HepG2 (cell line): ENCODE measurements at regions not wholly inside any gene's neighbourhood (a gene's known extent, or its start where the extent isn't known, plus 50 kb on each side); places are given as distances from the start of the nearest gene placed in this dataset.

Experiments
- CHD2 ChIP-seq: IDR thresholded peaks from 2 replicates; pipeline ENCODE4 v1.6.1; 2011; ENCODE audit warnings: low read depth, low read length, improper control_type of control experiment
- ELF1 ChIP-seq: sonication (generic); formaldehyde crosslinking; IDR thresholded peaks from 2 replicates; pipeline ENCODE4 v1.4.0; 2020; ENCODE audit warnings: missing genetic modification reagents
- FOSL2 ChIP-seq: sonication (generic); formaldehyde crosslinking; IDR thresholded peaks from 2 replicates; pipeline ENCODE4 v1.4.0; 2020; ENCODE audit warnings: missing genetic modification reagents
- FOXJ3 ChIP-seq: sonication (generic); formaldehyde crosslinking; IDR thresholded peaks from 2 replicates; pipeline ENCODE4 v1.4.0; 2020; ENCODE audit warnings: missing genetic modification reagents, mild to moderate bottlenecking, borderline replicate concordance
- HNF4A ChIP-seq: sonication (generic); formaldehyde crosslinking; IDR thresholded peaks from 2 replicates; pipeline ENCODE4 v1.4.0; 2020; ENCODE audit warnings: missing genetic modification reagents
- HOXD1 ChIP-seq: sonication (generic); formaldehyde crosslinking; IDR thresholded peaks from 2 replicates; pipeline ENCODE4 v1.5.0; 2020; ENCODE audit warnings: missing genetic modification reagents
- IRX3 ChIP-seq: sonication (generic); formaldehyde crosslinking; IDR thresholded peaks from 2 replicates; pipeline ENCODE4 v1.8.1; 2023; ENCODE audit warnings: mild to moderate bottlenecking, low read depth, missing genetic modification reagents, borderline replicate concordance
- JDP2 ChIP-seq: sonication (generic); formaldehyde crosslinking; IDR thresholded peaks from 2 replicates; pipeline ENCODE4 v1.8.1; 2022; ENCODE audit warnings: missing genetic modification reagents, borderline replicate concordance
- KDM4B ChIP-seq: sonication (generic); formaldehyde crosslinking; IDR thresholded peaks from 2 replicates; pipeline ENCODE4 v1.4.0; 2020; ENCODE audit warnings: missing genetic modification reagents
- KDM5A ChIP-seq: fragments of 200-600 bp; sonication (generic); IDR thresholded peaks from 2 replicates; pipeline ENCODE4 v1.7.0; 2018; ENCODE audit warnings: antibody characterized with exemption, mild to moderate bottlenecking, low read length, borderline replicate concordance
- LRRFIP1 ChIP-seq: sonication (generic); formaldehyde crosslinking; conservative IDR thresholded peaks from 2 replicates; pipeline ENCODE4 v1.4.0; 2020; ENCODE audit warnings: missing genetic modification reagents
- MED13 ChIP-seq: sonication (generic); formaldehyde crosslinking; IDR thresholded peaks from 2 replicates; pipeline ENCODE4 v1.5.0; 2020; ENCODE audit warnings: missing genetic modification reagents
- NR2F6 ChIP-seq, 2 experiments: IDR thresholded peaks; 2 replicates each; pipeline ENCODE4 v1.6.1; 2016; ENCODE audit warnings: antibody characterized with exemption in 1 of 2, mild to moderate bottlenecking in 1 of 2
- SATB2 ChIP-seq: sonication (generic); formaldehyde crosslinking; IDR thresholded peaks from 2 replicates; pipeline ENCODE4 v1.5.0; 2020; ENCODE audit warnings: missing genetic modification reagents
- ZFP90 ChIP-seq: sonication (generic); formaldehyde crosslinking; IDR thresholded peaks from 2 replicates; pipeline ENCODE4 v1.8.0; 2022; ENCODE audit warnings: missing genetic modification reagents, mild to moderate bottlenecking, inconsistent platforms, borderline replicate concordance
- ZNF281 ChIP-seq: sonication (generic); formaldehyde crosslinking; IDR thresholded peaks from 2 replicates; pipeline ENCODE4 v1.4.0; 2020; ENCODE audit warnings: missing genetic modification reagents, borderline replicate concordance
- ZNF619 ChIP-seq: sonication (generic); formaldehyde crosslinking; IDR thresholded peaks from 2 replicates; pipeline ENCODE4 v1.4.0; 2020; ENCODE audit warnings: mild to moderate bottlenecking, missing genetic modification reagents
- TF ChIP-seq, protein P1 (sequence below): sonication (generic); formaldehyde crosslinking; IDR thresholded peaks from 2 replicates; pipeline ENCODE4 v1.9.0; 2021; ENCODE audit warnings: missing genetic modification reagents, borderline replicate concordance
- TF ChIP-seq, protein P2 (sequence below): sonication (generic); formaldehyde crosslinking; IDR thresholded peaks from 2 replicates; pipeline ENCODE4 v1.5.0; 2020; ENCODE audit warnings: mild to moderate bottlenecking, missing genetic modification reagents

DNA sequence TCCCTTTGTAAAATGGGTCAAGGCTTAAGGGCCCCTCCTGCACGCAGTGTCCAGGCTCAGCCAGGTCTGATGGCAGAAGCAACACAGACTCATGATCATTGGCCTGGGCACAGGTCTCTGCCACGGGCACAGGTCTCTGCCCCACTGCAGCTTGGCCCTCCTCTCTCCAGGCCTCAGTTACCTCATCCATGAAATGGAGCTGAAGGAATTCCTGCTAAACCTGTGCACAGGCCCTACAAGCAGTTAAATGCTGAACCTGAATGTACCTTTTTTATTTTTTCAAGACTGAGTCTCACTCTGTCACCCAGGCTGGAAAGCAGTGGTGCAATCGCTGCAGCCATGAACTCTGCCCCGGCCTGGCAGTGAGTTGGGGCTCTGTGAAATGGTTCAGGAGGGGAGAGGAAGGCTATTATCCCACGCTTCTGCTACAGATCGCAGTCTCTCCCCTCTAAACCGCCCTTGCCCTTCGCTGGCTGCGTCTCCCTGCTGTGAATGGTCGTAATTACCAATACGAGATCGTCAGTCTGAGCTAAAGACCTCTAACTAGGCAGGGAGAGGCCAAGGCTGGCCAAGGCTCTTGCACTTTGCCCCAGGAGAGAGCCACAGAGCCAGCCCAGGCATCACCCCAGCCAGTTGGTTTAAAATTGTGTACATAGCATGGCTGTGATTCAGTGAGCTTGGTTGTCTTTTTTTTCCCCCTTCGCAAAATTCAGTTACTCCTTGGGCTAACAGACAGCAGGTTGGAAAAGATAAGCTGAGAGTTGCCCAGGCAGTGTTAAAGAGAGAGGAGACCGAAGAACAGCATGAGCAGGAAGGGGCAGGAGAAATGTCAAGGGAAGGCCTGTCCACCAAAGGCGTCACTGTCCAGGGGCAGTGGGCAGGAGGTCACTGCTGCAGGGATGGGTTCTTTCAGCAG lies 93.0 kb upstream of the KCTD7 start (continued):
- no peak for TF ChIP-seq CHD2
- TF ChIP-seq ZNF619 (CRISPR knock-in tag): no peak
- TF ChIP-seq FOSL2 (CRISPR knock-in tag): peak; percentile 61
- TF ChIP-seq, protein P1, sequence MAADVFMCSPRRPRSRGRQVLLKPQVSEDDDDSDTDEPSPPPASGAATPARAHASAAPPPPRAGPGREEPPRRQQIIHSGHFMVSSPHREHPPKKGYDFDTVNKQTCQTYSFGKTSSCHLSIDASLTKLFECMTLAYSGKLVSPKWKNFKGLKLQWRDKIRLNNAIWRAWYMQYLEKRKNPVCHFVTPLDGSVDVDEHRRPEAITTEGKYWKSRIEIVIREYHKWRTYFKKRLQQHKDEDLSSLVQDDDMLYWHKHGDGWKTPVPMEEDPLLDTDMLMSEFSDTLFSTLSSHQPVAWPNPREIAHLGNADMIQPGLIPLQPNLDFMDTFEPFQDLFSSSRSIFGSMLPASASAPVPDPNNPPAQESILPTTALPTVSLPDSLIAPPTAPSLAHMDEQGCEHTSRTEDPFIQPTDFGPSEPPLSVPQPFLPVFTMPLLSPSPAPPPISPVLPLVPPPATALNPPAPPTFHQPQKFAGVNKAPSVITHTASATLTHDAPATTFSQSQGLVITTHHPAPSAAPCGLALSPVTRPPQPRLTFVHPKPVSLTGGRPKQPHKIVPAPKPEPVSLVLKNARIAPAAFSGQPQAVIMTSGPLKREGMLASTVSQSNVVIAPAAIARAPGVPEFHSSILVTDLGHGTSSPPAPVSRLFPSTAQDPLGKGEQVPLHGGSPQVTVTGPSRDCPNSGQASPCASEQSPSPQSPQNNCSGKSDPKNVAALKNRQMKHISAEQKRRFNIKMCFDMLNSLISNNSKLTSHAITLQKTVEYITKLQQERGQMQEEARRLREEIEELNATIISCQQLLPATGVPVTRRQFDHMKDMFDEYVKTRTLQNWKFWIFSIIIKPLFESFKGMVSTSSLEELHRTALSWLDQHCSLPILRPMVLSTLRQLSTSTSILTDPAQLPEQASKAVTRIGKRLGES (CRISPR knock-in tag): no peak
- TF ChIP-seq, protein P2, sequence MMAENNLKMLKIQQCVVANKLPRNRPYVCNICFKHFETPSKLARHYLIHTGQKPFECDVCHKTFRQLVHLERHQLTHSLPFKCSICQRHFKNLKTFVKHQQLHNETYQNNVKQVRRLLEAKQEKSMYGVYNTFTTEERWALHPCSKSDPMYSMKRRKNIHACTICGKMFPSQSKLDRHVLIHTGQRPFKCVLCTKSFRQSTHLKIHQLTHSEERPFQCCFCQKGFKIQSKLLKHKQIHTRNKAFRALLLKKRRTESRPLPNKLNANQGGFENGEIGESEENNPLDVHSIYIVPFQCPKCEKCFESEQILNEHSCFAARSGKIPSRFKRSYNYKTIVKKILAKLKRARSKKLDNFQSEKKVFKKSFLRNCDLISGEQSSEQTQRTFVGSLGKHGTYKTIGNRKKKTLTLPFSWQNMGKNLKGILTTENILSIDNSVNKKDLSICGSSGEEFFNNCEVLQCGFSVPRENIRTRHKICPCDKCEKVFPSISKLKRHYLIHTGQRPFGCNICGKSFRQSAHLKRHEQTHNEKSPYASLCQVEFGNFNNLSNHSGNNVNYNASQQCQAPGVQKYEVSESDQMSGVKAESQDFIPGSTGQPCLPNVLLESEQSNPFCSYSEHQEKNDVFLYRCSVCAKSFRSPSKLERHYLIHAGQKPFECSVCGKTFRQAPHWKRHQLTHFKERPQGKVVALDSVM (CRISPR knock-in tag): peak; percentile 68; the same call in 1 of the 2 replicates
- no peak for TF ChIP-seq MED13
- TF ChIP-seq HOXD1 (CRISPR knock-in tag): no peak
- TF ChIP-seq LRRFIP1 (CRISPR knock-in tag): no peak
- peak; percentile 69 for TF ChIP-seq FOXJ3 (CRISPR knock-in tag)
- TF ChIP-seq HNF4A: peak; percentile 90
- peak; percentile 68; the same call in 1 of the 2 replicates for TF ChIP-seq ZFP90 (CRISPR knock-in tag)
- no peak for TF ChIP-seq KDM4B (CRISPR knock-in tag)
- TF ChIP-seq IRX3 (CRISPR knock-in tag): no peak
- no peak; the same call in 1 of the 2 replicates for TF ChIP-seq ELF1 (CRISPR knock-in tag)
- TF ChIP-seq JDP2 (CRISPR knock-in tag): no peak
- no peak; the same call in 1 of the 2 replicates for TF ChIP-seq ZNF281 (CRISPR knock-in tag)
- peak; percentile 77 for TF ChIP-seq NR2F6 (IDR thresholded peaks at IDR 0.05)
- TF ChIP-seq NR2F6 (CRISPR knock-in tag; IDR thresholded peaks at IDR 0.05): peak; percentile 85
- TF ChIP-seq SATB2 (CRISPR knock-in tag): no peak
- TF ChIP-seq KDM5A: no peak
